ENCODE measurements at regions not wholly inside any gene's neighbourhood (a gene's known extent, or its start where the extent isn't known, plus 50 kb on each side); places are given as distances from the start of the nearest gene placed in this dataset.

GRCh38 chr1:3976821-3977220, 76.7 kb upstream of the C1orf174 start:
- TF ChIP-seq POLR2A (IDR thresholded peaks at IDR 0.05) = no peak
- no peak for TF ChIP-seq CTCF (IDR thresholded peaks at IDR 0.05)
